ENCODE measurements at regions not wholly inside any gene's neighbourhood (a gene's known extent, or its start where the extent isn't known, plus 50 kb on each side); places are given as distances from the start of the nearest gene placed in this dataset.

DNA sequence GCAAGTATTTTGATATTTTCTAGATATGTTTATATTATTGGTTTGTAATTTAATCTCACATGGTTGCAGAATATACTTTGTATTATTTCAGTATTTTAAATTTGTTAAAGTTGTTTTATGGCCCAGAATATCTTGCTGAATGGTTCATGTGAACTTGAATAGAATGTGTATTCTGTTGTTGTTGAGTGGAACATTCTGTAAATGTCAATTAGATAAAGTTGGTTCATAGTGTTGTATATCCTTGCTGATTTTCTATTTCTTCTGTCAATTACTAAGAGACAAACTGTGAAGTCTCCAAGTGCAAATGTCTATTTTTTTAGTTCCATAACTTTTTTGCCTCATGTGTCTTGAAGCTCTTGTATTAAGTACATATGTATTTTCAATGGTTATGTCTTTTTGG lies 411.7 kb downstream of the NPIPA7 start:
- no peak for DNase-seq (ENCODE audit: low read depth)

- no peak for DNase-seq (ENCODE audit: low read depth)
Measured at GRCh38 chr16:16791051-16791450, 412.1 kb downstream of the NPIPA7 start.

DNA sequence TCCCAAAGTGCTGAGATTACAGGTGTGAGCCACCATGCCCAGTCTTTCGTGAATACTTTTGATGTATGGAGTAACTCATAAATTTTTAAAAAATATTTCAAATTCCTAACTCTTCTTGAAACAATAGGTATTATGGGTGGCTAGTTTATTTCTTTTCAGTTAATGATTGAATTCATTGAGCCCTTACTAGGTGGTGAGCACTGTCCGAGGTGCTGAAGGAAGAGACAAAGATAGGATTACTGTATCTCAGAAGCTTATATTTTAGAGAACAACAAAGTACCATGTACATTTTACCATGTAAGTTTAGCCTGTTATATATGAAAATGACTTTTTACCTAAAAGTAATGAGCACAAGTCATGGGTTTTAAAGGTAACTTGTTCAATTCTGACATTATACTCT lies 418.3 kb downstream of the NPIPA7 start:
- DNase-seq (ENCODE audit: low read depth): no peak

- DNase-seq (ENCODE audit: low read depth): no peak
Measured at GRCh38 chr16:16798504-16798903, 419.6 kb downstream of the NPIPA7 start.

DNA sequence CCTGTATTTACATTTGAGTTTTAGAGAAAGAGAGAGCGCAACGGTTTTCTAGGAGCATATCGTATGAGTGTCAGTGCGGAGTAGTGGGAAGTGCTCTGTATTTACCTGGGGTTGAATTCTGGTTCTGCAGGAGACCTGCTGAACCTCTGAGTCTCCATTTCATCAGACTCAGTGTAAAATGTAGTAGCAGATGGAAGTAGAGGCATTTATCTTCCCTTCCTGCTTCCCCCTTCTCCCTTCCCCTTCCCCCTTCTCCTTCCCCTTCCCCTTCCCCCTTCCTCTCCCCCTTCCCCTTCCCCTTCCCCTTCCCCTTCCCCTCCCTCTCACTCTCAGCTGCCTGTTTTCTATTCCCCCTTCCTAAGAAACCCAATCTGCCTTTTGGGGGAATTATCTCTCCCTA lies 426.9 kb downstream of the NPIPA7 start:
- no peak for DNase-seq (ENCODE audit: low read depth)

- DNase-seq (ENCODE audit: low read depth): no peak
Measured at GRCh38 chr16:16815641-16816040, 436.7 kb downstream of the NPIPA7 start.

DNA sequence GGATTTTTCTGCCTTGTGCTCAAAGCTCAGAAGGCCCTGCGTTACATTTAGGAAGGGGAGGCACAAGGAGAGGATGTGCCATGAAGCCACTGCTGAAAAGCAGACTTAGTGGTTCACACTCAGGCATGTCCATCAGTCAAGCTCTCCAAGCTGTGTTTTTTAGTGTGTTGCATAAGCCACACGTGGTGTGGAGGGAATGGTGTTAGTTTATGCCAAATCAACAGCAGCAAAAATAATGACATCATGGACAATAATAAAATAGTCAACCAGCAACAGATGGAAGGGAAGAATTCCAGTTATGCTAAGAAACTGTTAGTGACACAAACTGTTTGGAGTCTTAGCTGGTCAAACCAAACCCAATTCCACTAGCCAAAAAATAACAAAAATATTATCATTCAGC lies 438.3 kb downstream of the NPIPA7 start:
- no peak for DNase-seq (ENCODE audit: low read depth)

- DNase-seq (ENCODE audit: low read depth): no peak
Measured at GRCh38 chr16:16821261-16821660, 442.3 kb downstream of the NPIPA7 start.

GRCh38 chr16:16828913-16829398 lies 450.0 kb downstream of the NPIPA7 start:
- DNase-seq (ENCODE audit: low read depth): no peak

DNA sequence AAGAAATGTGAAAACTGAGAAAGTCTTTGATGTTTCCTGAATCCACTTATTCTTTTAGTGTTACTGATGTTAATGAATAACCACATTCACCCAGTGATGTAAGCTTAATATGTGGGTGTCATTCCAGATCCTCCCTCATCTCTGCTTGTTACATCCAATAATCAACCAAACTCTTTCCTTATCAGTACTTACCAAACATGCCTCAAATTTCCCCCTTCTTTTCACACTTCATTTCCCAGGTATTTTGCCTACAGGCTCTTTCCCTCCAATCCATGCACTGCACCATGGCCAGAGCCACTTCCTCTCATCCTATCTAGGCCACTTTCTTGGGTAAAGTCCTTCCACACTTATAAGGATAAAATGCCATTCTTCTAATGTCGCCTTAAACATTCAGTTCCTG lies 451.5 kb downstream of the NPIPA7 start:
- DNase-seq (ENCODE audit: low read depth): no peak

- no peak for DNase-seq (ENCODE audit: low read depth)
Measured at GRCh38 chr16:16830973-16831372, 452.0 kb downstream of the NPIPA7 start.

DNA sequence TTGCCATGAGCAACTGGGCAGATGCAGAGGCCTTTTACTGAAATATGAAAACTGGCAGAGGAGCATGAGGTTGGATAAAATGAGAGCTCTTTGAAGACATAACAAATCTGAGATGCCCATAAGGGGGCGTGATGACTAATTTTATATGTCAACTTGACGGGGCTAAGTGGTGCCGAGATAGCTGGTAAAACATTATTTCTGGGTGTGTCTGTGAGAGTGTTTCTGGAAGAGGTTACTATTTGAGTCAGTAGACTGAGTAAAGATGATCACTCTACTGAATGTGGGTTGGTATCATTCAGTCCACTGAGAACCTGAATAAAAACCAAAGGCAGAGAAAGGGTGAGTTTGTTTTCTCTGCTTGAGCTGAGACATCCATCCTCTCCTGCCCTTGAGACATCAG lies 454.2 kb downstream of the NPIPA7 start:
- no peak for DNase-seq (ENCODE audit: low read depth)

GRCh38 chr16:16850274-16850673 lies 471.3 kb downstream of the NPIPA7 start:
- no peak for DNase-seq (ENCODE audit: low read depth)

DNA sequence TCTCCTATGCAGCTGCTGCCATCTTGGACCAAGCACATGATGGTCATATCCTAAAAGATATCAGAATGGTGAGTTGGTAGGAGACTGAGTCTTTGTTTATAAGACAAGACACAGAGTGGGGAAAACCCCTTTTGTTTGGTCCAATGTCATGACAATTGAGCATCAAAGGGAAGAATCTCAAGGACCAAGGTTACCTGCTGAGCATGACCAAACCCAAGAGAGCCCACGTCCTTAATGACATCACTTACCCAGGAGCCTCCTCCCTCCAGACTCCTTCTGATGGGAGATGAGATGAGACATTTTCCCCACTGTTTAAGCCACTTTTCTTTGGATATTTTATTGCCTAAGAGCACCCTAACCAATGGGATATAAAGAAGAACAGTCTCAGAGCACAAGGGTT lies 478.1 kb downstream of the NPIPA7 start:
- DNase-seq (ENCODE audit: low read depth): no peak

GRCh38 chr16:16857603-16858283 lies 478.8 kb downstream of the NPIPA7 start:
- DNase-seq (ENCODE audit: low read depth): no peak

DNA sequence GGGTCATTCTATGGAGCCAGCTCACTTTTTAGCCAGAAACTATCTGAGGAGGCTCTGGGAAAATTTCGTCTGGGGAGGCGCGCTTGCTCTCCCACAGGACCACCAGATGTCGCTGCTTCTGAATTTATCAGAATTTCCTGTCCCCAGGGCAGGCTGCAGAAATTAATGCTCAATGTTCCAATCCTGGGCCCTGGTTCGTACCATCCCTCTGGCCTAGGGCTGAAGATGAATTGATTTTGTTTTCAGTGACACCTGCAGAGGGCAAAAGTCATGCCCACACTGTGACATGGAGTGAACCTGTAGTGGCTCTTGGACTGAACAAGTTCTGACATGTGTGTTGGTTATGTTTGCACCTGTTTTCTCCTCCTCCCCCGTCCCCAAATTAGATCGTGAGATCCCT lies 482.6 kb downstream of the NPIPA7 start:
- DNase-seq (ENCODE audit: low read depth): no peak

GRCh38 chr16:16863672-16864071 lies 484.7 kb downstream of the NPIPA7 start:
- no peak for DNase-seq (ENCODE audit: low read depth)

- DNase-seq (ENCODE audit: low read depth): no peak
Measured at GRCh38 chr16:16864536-16864935, 485.6 kb downstream of the NPIPA7 start.

DNA sequence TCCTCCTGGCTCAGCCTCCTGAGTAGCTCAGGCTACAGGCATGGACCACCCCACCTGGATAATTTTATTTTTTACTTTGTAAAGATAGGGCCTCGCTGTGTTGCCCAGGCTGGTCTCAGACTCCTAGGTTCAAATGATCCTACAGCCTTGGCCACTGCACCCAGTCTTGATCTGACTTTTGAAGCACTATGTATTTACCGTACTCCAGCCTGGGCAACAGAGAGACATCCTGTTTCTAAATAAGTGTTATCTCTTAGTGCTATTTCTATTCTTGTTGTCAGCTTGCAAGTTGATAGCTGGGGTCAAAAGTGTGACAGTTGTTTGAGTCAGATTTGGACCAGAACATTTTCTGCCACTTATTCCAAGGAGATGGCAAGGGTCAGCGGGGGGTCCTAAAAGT lies 486.4 kb downstream of the NPIPA7 start:
- no peak for DNase-seq (ENCODE audit: low read depth)

DNA sequence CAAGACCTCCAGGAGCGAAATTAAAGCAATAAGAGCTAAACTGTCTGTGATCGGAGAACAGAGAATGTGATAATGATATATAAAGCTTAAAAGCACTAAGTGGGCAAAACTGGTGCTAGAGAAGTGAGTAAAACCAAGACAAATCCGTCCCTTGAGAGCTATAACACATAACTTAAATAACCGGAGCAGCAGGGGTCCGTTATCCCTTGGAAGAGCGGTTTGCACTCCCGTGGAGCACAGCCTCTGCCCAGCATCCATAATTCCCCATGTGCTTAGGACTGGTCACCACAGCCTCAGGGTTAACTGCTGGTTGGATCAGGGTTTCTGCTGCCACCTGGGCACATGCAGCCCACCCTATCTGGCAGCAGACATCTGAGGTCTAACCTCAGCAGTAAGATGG lies 489.0 kb downstream of the NPIPA7 start:
- no peak for DNase-seq (ENCODE audit: low read depth)

DNA sequence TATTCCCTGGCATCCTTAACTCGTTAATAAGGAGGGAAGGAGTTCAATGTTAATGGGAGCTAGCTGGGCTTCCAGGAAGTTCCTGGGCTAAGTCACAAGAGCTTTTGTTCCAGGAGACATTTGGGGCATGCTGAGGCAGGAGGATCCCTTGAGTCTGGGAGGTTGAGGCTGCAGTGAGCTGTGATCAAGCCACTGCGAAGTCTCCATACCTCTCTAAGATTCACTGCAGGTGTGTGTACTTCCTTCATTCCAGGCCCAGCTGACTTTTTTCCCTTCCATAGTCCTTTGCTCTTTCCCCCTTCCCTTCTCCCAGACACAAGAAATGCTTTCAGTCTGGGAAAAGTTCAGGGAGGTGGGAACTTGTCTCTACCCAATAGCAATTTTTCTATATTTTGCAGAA lies 489.8 kb downstream of the NPIPA7 start:
- DNase-seq (ENCODE audit: low read depth): no peak

- DNase-seq (ENCODE audit: low read depth): no peak
Measured at GRCh38 chr16:16869746-16870145, 490.8 kb downstream of the NPIPA7 start.

- no peak for DNase-seq (ENCODE audit: low read depth)
Measured at GRCh38 chr16:16871196-16871595, 492.3 kb downstream of the NPIPA7 start.

DNA sequence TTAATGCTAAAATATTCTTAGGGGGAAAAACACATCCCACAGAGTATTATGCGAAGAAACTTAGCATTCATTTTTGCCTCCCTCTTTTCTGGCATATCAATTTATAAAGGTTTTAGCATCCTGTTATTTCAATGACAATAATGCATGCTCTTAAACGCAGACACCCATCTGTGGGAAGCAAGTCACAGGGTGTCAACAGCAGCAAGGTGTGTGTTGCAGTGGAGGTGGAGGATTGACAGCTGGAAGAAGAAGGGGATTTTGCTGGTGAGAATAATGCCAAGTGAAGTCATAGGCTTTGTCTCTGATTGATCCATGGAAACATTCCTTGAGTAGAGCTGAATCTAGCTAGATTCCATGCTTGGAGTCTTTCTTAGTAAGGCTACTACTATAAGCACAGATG lies 498.1 kb downstream of the NPIPA7 start:
- no peak for DNase-seq (ENCODE audit: low read depth)

Measured in activated T-cell treated with anti-CD3 and anti-CD28 coated beads for 48 hours (primary cell).